ENCODE measurements at regions not wholly inside any gene's neighbourhood (a gene's known extent, or its start where the extent isn't known, plus 50 kb on each side); places are given as distances from the start of the nearest gene placed in this dataset.

GRCh38 chr12:124365726-124366430 lies 71.0 kb downstream of the RFLNA start:
- Mint-ChIP-seq H3K9me3 (no peaks in the 10 kb centered on the region), H3K36me3 (peaks cover 8% of the 10 kb centered on the region; the same call in 1 of the 2 replicates), H3K4me3 (no peak overlapping the region), H3K4me1 (no peaks in the 10 kb centered on the region), H3K27ac (peak overlapping the region; percentile 17), H3K27me3 (ENCODE audit: low read depth) (no peaks in the 10 kb centered on the region)
- ATAC-seq (no peak), DNase-seq (ENCODE audit: low spot score) (no peak)
- TF ChIP-seq KAT7 (CRISPR knock-in tag; IDR thresholded peaks at IDR 0.05; ENCODE audit: borderline replicate concordance) (no peak), MYBL2 (CRISPR knock-in tag; IDR thresholded peaks at IDR 0.05) (no peak), PRRX2 (CRISPR knock-in tag; IDR thresholded peaks at IDR 0.05) (no peak), ZNF425 (CRISPR knock-in tag; conservative IDR thresholded peaks at IDR 0.05) (no peak), NFYB (CRISPR knock-in tag; conservative IDR thresholded peaks at IDR 0.05; ENCODE audit: low read depth) (no peak), PREB (CRISPR knock-in tag; IDR thresholded peaks at IDR 0.05; ENCODE audit: borderline replicate concordance) (no peak), ZNF396 (CRISPR knock-in tag; IDR thresholded peaks at IDR 0.05; ENCODE audit: borderline replicate concordance) (no peak), SMAD3 (CRISPR knock-in tag; IDR thresholded peaks at IDR 0.05; ENCODE audit: borderline replicate concordance) (no peak), ATF6 (CRISPR knock-in tag; IDR thresholded peaks at IDR 0.05) (no peak), JUN (CRISPR knock-in tag; IDR thresholded peaks at IDR 0.05) (no peak), ZNF423 (CRISPR knock-in tag; IDR thresholded peaks at IDR 0.05) (no peak), ZSCAN18 (CRISPR knock-in tag; IDR thresholded peaks at IDR 0.05) (no peak), NR2C2 (CRISPR knock-in tag; IDR thresholded peaks at IDR 0.05) (no peak), NFATC4 (CRISPR knock-in tag; IDR thresholded peaks at IDR 0.05) (no peak), SMAD4 (CRISPR knock-in tag; IDR thresholded peaks at IDR 0.05) (no peak)
- TF ChIP-seq, protein P1, sequence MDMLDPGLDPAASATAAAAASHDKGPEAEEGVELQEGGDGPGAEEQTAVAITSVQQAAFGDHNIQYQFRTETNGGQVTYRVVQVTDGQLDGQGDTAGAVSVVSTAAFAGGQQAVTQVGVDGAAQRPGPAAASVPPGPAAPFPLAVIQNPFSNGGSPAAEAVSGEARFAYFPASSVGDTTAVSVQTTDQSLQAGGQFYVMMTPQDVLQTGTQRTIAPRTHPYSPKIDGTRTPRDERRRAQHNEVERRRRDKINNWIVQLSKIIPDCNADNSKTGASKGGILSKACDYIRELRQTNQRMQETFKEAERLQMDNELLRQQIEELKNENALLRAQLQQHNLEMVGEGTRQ (CRISPR knock-in tag; IDR thresholded peaks at IDR 0.05), result no peak
- CTCF ChIA-PET, result interaction anchor here (0.7 kb wide), 1 partner anchor 330 kb away, joined by 3 read pairs; no protein-coding TSS in a partner anchor
- POLR2A ChIA-PET, result no interaction called here

Data from WTC11 (cell line).